GM18867 (cell line): ENCODE measurements at regions not wholly inside any gene's neighbourhood (a gene's known extent, or its start where the extent isn't known, plus 50 kb on each side); places are given as distances from the start of the nearest gene placed in this dataset.

Experiments
- ATAC-seq: cut with Tn5 transposase; IDR thresholded peaks from one replicate; pipeline ENCODE4 v1.9.1; 2021; ENCODE audit warnings: mild to moderate bottlenecking, moderate library complexity; ENCODE audit not compliant: unreplicated experiment

GRCh38 chr13:104014803-104015645, 948.8 kb upstream of the SLC10A2 start:
- ATAC-seq, result no peak

- ATAC-seq, result no peak
Observed at GRCh38 chr13:104011505-104012241, 945.5 kb upstream of the SLC10A2 start.

- ATAC-seq, result no peak
Observed at GRCh38 chr13:104008541-104009435, 942.6 kb upstream of the SLC10A2 start.

DNA sequence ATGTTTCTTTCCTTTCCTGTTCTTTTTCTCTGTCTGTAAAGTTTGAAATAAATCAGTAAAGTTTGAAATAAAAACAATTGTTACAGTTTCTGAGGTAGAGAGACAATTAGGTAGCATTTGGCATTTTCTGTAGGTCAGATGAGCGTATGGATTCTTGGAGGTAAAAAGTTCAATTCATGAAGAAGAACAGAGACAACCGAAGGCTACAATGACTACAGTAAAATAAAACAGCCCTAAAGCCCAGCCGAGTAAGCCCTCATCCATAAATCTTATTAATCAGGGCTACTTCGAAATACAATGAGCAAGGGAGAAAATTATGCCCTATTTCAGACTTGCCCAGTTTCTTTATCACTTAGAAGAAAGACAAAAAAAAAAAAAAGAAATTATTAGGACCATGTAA, 941.9 kb upstream of the SLC10A2 start:
- no peak for ATAC-seq

GRCh38 chr13:104006625-104007075, 940.4 kb upstream of the SLC10A2 start:
- no peak for ATAC-seq

DNA sequence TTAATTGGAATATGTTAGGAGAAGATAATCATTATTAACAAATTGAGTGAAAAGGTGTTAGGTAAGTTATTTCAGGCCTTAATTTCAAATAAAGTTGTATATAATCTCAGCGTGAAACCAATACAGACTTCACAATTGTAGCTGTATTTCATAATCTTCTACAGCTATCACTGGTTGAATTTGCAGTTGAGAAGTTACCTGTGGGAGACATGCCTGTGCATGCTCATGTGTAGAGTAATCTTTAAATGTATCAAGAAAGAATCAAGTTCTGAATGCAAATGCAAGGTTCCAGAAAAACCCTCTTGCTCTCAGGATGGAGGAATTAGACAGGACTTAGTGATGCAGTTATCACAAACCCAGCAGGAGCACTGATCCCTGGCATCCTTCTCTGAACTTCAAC, 938.4 kb upstream of the SLC10A2 start:
- no peak for ATAC-seq

DNA sequence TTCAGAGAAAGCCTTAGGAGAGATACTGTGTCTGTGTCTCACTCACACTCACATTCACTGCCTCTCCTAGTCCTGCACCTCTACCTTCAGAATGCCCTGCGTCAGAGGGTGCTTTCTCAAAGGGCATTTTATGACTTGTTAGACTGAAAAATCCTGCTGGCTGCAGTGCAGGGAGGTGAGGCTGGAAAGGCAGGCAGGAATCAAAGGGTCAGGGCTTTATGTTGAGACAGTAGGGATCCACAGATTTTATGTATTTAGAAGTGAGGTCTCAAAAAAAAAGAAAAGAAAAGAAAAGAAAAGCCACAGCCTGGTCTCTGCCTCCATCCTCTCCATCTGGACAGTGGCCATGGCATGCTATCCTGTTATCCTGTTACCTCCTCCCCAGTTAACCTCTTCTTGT, 936.0 kb upstream of the SLC10A2 start:
- ATAC-seq, result no peak

- no peak for ATAC-seq
Observed at GRCh38 chr13:104001766-104002165, 935.5 kb upstream of the SLC10A2 start.

GRCh38 chr13:103996733-103997132, 930.5 kb upstream of the SLC10A2 start:
- no peak for ATAC-seq

DNA sequence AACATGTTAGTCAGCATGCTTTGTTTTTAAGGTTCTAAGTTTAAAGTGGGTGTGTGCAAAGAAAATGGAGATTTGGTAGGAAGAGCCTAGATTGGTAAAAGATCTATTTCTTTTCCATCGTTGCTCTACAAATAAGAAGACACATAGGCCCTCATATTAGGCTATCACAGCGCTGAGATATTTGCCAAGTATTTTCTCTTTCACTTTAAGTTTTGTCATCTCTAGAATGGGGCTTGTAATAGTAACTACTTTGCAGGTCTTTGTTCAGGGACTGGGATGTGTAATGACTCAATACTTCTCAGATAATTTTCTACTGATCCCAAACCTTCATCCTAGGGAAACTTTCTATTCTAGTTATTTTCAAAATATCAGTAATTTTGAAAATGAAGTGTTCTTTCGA, 917.7 kb upstream of the SLC10A2 start:
- no peak for ATAC-seq

- no peak for ATAC-seq
Observed at GRCh38 chr13:103976371-103976770, 910.2 kb upstream of the SLC10A2 start.

- no peak for ATAC-seq
Observed at GRCh38 chr13:103973740-103974139, 907.5 kb upstream of the SLC10A2 start.

GRCh38 chr13:103969520-103970050, 903.4 kb upstream of the SLC10A2 start:
- no peak for ATAC-seq

DNA sequence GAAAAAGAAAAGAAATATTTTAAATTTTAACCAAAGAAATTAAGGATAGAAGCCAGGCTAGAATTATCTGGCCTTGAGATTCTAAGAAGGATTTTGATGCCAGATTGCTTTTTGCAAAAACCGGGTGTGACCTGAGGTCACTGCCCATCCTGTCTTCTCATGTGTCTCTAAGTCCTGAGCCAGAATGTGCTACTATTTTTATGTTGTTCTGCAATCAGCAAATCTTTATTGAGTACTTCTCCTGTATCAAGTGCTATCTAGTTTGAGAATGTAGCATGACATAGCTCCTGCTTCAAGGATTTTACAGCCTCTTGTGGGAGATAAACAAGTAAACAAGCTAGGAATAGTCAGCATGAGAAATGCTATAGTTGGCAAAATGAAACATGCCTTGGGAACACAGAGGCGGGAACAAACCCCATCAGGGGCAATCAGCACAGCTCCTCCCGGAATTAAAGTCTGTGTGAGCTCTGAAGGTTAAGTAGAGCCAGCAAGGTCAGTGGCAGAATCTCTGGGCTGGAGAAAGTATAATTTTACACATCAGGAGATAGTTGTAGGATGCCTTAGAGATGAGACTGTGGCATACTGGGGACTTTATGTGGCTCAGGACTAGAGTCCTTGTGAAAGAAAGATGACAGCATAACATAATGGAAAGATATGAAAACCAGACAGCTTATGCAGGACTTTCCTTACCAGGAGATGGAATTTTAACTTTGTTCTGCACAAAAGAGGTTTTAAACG, 899.5 kb upstream of the SLC10A2 start:
- ATAC-seq, result no peak

- ATAC-seq, result no peak
Observed at GRCh38 chr13:103961784-103962183, 895.6 kb upstream of the SLC10A2 start.

DNA sequence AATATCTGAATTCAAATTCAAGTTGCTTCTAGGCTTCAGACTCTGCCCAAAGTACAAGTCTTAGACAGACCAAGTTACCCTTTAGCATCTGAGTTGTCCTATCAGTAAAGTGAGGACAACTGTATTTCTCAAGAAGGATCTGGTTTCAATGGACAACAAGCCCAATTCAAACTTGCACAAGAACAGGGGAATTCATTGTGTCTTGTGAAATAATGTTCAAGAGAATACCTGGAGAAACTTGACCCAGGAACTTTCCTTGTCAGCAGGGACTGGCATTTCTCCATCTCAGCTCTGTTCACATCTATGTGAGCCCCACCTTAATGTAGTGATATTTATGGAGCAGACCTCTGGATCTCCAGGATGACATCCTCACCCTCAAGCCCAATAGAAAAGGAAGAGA, 894.9 kb upstream of the SLC10A2 start:
- no peak for ATAC-seq

- ATAC-seq, result no peak
Observed at GRCh38 chr13:103960001-103960400, 893.8 kb upstream of the SLC10A2 start.

- no peak for ATAC-seq
Observed at GRCh38 chr13:103958691-103959090, 892.5 kb upstream of the SLC10A2 start.

DNA sequence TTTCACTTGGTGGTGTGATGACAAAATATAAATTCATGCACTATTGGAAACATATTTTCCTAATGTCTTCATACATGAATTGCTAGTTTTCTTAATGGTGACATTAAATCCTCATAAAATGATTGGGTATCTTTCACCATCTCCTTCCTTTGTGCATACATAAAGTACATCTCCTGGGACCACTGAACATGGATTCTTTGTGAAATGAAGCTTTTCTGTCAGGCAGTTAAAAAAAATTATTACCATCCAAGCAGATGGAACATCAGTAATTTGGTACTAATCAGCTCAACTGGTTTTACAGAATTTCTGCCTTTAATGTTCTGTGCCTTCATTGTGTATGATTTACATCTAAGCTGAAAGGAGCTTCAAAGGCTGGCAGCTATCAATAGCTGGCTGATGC, 891.7 kb upstream of the SLC10A2 start:
- no peak for ATAC-seq

- ATAC-seq, result no peak
Observed at GRCh38 chr13:103953859-103954258, 887.6 kb upstream of the SLC10A2 start.
